ENCODE measurements at regions not wholly inside any gene's neighbourhood (a gene's known extent, or its start where the extent isn't known, plus 50 kb on each side); places are given as distances from the start of the nearest gene placed in this dataset.

GRCh38 chr15:70274255-70274880 lies 176.7 kb upstream of the TLE3 start:
- in situ Hi-C loops (cut with HindIII; ENCODE audit: low sequenced_read_pairs): no loop called here

GRCh38 chr15:70273808-70274207 lies 176.1 kb upstream of the TLE3 start:
- in situ Hi-C loops (cut with HindIII; ENCODE audit: low sequenced_read_pairs): no loop called here

GRCh38 chr15:70272565-70273355 lies 175.0 kb upstream of the TLE3 start:
- in situ Hi-C loops (cut with HindIII; ENCODE audit: low sequenced_read_pairs): no loop called here

- in situ Hi-C loops (cut with HindIII; ENCODE audit: low sequenced_read_pairs): no loop called here
Measured at GRCh38 chr15:70271422-70272088, 173.8 kb upstream of the TLE3 start.

- in situ Hi-C loops (cut with HindIII; ENCODE audit: low sequenced_read_pairs): no loop called here
Measured at GRCh38 chr15:70270752-70271111, 173.0 kb upstream of the TLE3 start.

- in situ Hi-C loops (cut with HindIII; ENCODE audit: low sequenced_read_pairs): loop anchor here (10.0 kb wide), 1 partner anchor 145 kb away; no protein-coding TSS in a partner anchor
Measured at GRCh38 chr15:70269991-70270751, 172.5 kb upstream of the TLE3 start.

- in situ Hi-C loops (cut with HindIII; ENCODE audit: low sequenced_read_pairs): loop anchor here (10.0 kb wide), 1 partner anchor 145 kb away; no protein-coding TSS in a partner anchor
Measured at GRCh38 chr15:70269311-70269911, 171.7 kb upstream of the TLE3 start.

- in situ Hi-C loops (cut with HindIII; ENCODE audit: low sequenced_read_pairs): loop anchor here (10.0 kb wide), 1 partner anchor 144 kb away; no protein-coding TSS in a partner anchor
Measured at GRCh38 chr15:70268698-70269251, 171.1 kb upstream of the TLE3 start.

GRCh38 chr15:70267879-70268278 lies 170.2 kb upstream of the TLE3 start:
- in situ Hi-C loops (cut with HindIII; ENCODE audit: low sequenced_read_pairs): loop anchor here (10.0 kb wide), 1 partner anchor 143 kb away; no protein-coding TSS in a partner anchor

GRCh38 chr15:70267306-70267705 lies 169.6 kb upstream of the TLE3 start:
- in situ Hi-C loops (cut with HindIII; ENCODE audit: low sequenced_read_pairs): loop anchor here (10.0 kb wide), 1 partner anchor 143 kb away; no protein-coding TSS in a partner anchor

- in situ Hi-C loops (cut with HindIII; ENCODE audit: low sequenced_read_pairs): loop anchor here (10.0 kb wide), 1 partner anchor 142 kb away; no protein-coding TSS in a partner anchor
Measured at GRCh38 chr15:70266412-70267121, 168.8 kb upstream of the TLE3 start.

GRCh38 chr15:70265986-70266385 lies 168.3 kb upstream of the TLE3 start:
- in situ Hi-C loops (cut with HindIII; ENCODE audit: low sequenced_read_pairs): loop anchor here (10.0 kb wide), 1 partner anchor 141 kb away; no protein-coding TSS in a partner anchor

- in situ Hi-C loops (cut with HindIII; ENCODE audit: low sequenced_read_pairs): loop anchor here (10.0 kb wide), 1 partner anchor 141 kb away; no protein-coding TSS in a partner anchor
Measured at GRCh38 chr15:70265466-70265978, 167.8 kb upstream of the TLE3 start.

GRCh38 chr15:70264738-70265465 lies 167.2 kb upstream of the TLE3 start:
- in situ Hi-C loops (cut with HindIII; ENCODE audit: low sequenced_read_pairs): loop anchor here (10.0 kb wide), 1 partner anchor 140 kb away; no protein-coding TSS in a partner anchor

- in situ Hi-C loops (cut with HindIII; ENCODE audit: low sequenced_read_pairs): loop anchor here (10.0 kb wide), 1 partner anchor 139 kb away; no protein-coding TSS in a partner anchor
Measured at GRCh38 chr15:70264014-70264582, 166.4 kb upstream of the TLE3 start.

GRCh38 chr15:70262591-70263274 lies 165.0 kb upstream of the TLE3 start:
- in situ Hi-C loops (cut with HindIII; ENCODE audit: low sequenced_read_pairs): loop anchor here (10.0 kb wide), 1 partner anchor 138 kb away; no protein-coding TSS in a partner anchor

GRCh38 chr15:70262171-70262570 lies 164.5 kb upstream of the TLE3 start:
- in situ Hi-C loops (cut with HindIII; ENCODE audit: low sequenced_read_pairs): loop anchor here (10.0 kb wide), 1 partner anchor 137 kb away; no protein-coding TSS in a partner anchor

All from endothelial cell of hepatic sinusoid (primary cell).